ENCODE measurements at regions not wholly inside any gene's neighbourhood (a gene's known extent, or its start where the extent isn't known, plus 50 kb on each side); places are given as distances from the start of the nearest gene placed in this dataset.

DNA sequence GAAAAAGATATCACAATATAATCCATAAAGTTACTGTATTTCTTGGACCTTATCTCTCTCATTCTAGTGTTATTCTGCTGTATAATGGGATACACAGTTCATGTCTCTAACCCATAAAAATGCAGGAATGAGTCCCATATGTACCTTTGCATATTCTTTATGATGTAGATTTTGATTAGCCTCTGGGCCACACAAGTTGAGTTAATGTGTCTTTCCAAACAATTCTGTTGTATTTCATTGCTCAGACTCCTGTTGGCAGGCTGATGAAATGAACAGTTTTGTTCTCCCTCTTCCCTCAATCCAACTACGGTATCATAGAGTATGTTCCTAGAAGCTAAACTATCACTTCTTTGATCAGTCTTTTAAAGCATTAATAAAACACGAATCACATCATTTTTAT is 113.2 kb upstream of the SATB2 start:
- H3K27me3 ChIP-seq (ENCODE audit: low read length), result no peaks in the 10 kb centered on the region
- H3K36me3 ChIP-seq (ENCODE audit: low read length), result no peaks in the 10 kb centered on the region
- no peak overlapping the region for H2AFZ ChIP-seq (ENCODE audit: low read depth, low read length, severe bottlenecking)
- H3K4me3 ChIP-seq (ENCODE audit: insufficient read depth, low read length, poor library complexity, severe bottlenecking), result no peak overlapping the region
- no peaks in the 10 kb centered on the region for H3K9me3 ChIP-seq (ENCODE audit: insufficient read depth, low read length)
- H3K79me2 ChIP-seq (ENCODE audit: insufficient read depth, low read length), result no peaks in the 10 kb centered on the region
- no peaks in the 10 kb centered on the region for H3K9me2 ChIP-seq (replicated peaks; ENCODE audit: insufficient read depth, low read length)
- no peak for TF ChIP-seq EZH2phosphoT487 (conservative IDR thresholded peaks at IDR 0.05; ENCODE audit: low read length)
- no peak overlapping the region for H3K27ac ChIP-seq (ENCODE audit: low read depth, low read length)
- no peak overlapping the region for H3K9ac ChIP-seq (ENCODE audit: low read length)
- H3K4me2 ChIP-seq (ENCODE audit: low read depth, low read length, poor library complexity, severe bottlenecking), result no peak overlapping the region
- H3F3A ChIP-seq (ENCODE audit: insufficient read depth), result no peaks in the 10 kb centered on the region
- no peaks in the 10 kb centered on the region for H4K20me1 ChIP-seq (ENCODE audit: low read depth, low read length)

DNA sequence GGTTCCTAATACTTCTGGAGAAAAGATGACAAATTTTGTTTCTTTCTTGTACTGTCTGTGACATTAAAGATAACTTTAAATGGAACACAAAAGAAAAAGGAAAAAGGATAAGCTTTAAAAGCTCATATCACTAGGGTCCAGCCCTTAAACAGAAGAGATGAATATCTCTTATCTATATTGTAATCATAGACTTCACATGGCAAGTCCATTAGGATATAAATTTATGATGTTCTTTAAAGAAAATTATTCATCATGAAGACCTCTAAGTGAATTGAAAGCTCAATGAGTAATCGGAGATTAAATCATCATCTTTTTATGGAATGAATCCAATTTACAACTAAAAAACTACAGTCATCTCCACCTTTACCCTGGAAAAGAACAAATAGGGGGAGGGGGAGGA is 111.6 kb upstream of the SATB2 start:
- TF ChIP-seq, protein P1, sequence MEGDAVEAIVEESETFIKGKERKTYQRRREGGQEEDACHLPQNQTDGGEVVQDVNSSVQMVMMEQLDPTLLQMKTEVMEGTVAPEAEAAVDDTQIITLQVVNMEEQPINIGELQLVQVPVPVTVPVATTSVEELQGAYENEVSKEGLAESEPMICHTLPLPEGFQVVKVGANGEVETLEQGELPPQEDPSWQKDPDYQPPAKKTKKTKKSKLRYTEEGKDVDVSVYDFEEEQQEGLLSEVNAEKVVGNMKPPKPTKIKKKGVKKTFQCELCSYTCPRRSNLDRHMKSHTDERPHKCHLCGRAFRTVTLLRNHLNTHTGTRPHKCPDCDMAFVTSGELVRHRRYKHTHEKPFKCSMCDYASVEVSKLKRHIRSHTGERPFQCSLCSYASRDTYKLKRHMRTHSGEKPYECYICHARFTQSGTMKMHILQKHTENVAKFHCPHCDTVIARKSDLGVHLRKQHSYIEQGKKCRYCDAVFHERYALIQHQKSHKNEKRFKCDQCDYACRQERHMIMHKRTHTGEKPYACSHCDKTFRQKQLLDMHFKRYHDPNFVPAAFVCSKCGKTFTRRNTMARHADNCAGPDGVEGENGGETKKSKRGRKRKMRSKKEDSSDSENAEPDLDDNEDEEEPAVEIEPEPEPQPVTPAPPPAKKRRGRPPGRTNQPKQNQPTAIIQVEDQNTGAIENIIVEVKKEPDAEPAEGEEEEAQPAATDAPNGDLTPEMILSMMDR (IDR thresholded peaks at IDR 0.05; ENCODE audit: insufficient read depth, low read length, poor library complexity, severe bottlenecking), result no peak
- TF ChIP-seq EZH2phosphoT487 (conservative IDR thresholded peaks at IDR 0.05; ENCODE audit: low read length), result no peak
- no peaks in the 10 kb centered on the region for H3K27me3 ChIP-seq (ENCODE audit: low read length)
- no peak overlapping the region for H3K4me2 ChIP-seq (ENCODE audit: low read depth, low read length, poor library complexity, severe bottlenecking)

DNA sequence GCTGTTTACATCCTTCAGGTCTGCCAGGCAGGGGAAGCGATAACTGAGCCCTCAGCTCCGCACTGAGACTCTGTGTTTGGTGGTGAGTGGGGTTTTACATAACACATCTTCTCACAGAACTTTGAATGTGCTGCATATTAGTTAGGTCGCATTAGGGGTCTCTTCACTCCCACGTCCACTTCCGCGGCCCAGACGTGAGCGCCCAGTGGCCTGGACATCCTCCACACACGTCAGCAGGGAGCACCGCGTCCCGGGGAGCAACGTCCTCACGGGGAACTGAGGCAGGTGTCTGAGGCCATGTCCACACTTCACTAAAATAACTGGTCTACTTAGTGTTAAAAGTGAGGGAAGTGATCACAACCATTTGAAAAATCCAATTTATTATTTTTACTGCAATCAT is 100.4 kb upstream of the SATB2 start:
- Histone ChIP-seq H3K9me2 (replicated peaks; ENCODE audit: insufficient read depth, low read length) (no peaks in the 10 kb centered on the region; the same call in 1 of the 2 replicates), H2AFZ (ENCODE audit: low read depth, low read length, severe bottlenecking) (no peak overlapping the region), H3K4me3 (ENCODE audit: insufficient read depth, low read length, poor library complexity, severe bottlenecking) (no peak overlapping the region), H3K27me3 (ENCODE audit: low read length) (no peaks in the 10 kb centered on the region), H3F3A (ENCODE audit: insufficient read depth) (no peaks in the 10 kb centered on the region), H3K9me3 (ENCODE audit: insufficient read depth, low read length) (no peaks in the 10 kb centered on the region), H3K79me2 (ENCODE audit: insufficient read depth, low read length) (no peaks in the 10 kb centered on the region), H3K27ac (ENCODE audit: low read depth, low read length) (no peak overlapping the region), H3K36me3 (ENCODE audit: low read length) (no peaks in the 10 kb centered on the region), H3K4me2 (ENCODE audit: low read depth, low read length, poor library complexity, severe bottlenecking) (no peak overlapping the region), H3K9ac (ENCODE audit: low read length) (no peak overlapping the region), H4K20me1 (ENCODE audit: low read depth, low read length) (no peaks in the 10 kb centered on the region)
- no peak for TF ChIP-seq EZH2phosphoT487 (conservative IDR thresholded peaks at IDR 0.05; ENCODE audit: low read length)
- TF ChIP-seq, protein P1 (IDR thresholded peaks at IDR 0.05; ENCODE audit: insufficient read depth, low read length, poor library complexity, severe bottlenecking), result no peak

More for the DNA sequence above, 111.6 kb upstream of the SATB2 start:
- Histone ChIP-seq H3K4me3 (ENCODE audit: insufficient read depth, low read length, poor library complexity, severe bottlenecking) (no peak overlapping the region), H3K27ac (ENCODE audit: low read depth, low read length) (no peak overlapping the region), H4K20me1 (ENCODE audit: low read depth, low read length) (no peaks in the 10 kb centered on the region), H3F3A (ENCODE audit: insufficient read depth) (no peaks in the 10 kb centered on the region), H3K9ac (ENCODE audit: low read length) (no peak overlapping the region), H3K9me3 (ENCODE audit: insufficient read depth, low read length) (no peaks in the 10 kb centered on the region), H3K79me2 (ENCODE audit: insufficient read depth, low read length) (no peaks in the 10 kb centered on the region), H2AFZ (ENCODE audit: low read depth, low read length, severe bottlenecking) (no peak overlapping the region), H3K9me2 (replicated peaks; ENCODE audit: insufficient read depth, low read length) (no peaks in the 10 kb centered on the region), H3K36me3 (ENCODE audit: low read length) (no peaks in the 10 kb centered on the region)

DNA sequence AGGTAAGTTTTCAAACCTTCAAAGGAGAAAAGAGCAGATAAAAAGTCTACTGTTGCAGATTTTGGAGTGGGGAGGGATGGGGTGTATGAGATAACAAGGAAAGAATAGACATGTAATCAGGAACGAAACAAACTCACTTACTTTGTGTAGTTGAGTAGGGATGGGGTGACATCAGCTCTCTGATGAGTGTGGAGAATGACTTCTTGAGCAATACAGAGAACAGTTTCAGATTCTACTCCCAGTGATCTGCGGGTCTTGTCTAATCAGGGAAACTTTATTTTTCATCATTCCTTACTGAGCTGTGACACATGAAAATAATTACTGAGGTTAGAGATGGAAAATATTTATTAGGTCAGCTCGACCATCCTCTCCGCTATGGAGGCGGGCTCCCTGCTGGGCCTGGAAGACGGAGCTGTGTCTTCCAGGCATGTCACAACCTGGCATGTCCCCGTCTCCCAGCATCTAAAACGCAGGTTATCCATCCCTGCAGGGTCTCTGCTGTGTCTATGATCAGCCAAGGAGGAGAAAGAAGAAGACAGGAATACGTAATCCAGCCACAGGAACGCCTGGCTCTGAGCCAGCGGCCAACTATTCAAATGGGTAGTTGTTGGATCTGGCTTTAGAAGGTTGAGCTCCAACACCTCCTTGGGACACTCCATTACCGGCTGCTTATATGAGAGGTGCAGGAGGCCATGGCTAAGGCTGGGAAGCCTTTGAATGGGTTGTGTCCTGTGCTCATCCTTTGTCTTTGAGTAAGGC is 99.0 kb upstream of the SATB2 start:
- H3K4me3 ChIP-seq (ENCODE audit: insufficient read depth, low read length, poor library complexity, severe bottlenecking), result no peak overlapping the region
- H3K9me3 ChIP-seq (ENCODE audit: insufficient read depth, low read length), result no peaks in the 10 kb centered on the region
- no peaks in the 10 kb centered on the region; the same call in 1 of the 2 replicates for H3K9me2 ChIP-seq (replicated peaks; ENCODE audit: insufficient read depth, low read length)
- H2AFZ ChIP-seq (ENCODE audit: low read depth, low read length, severe bottlenecking), result no peak overlapping the region
- TF ChIP-seq, protein P1 (IDR thresholded peaks at IDR 0.05; ENCODE audit: insufficient read depth, low read length, poor library complexity, severe bottlenecking), result no peak
- no peak for TF ChIP-seq EZH2phosphoT487 (conservative IDR thresholded peaks at IDR 0.05; ENCODE audit: low read length)
- H4K20me1 ChIP-seq (ENCODE audit: low read depth, low read length), result no peaks in the 10 kb centered on the region
- H3K4me2 ChIP-seq (ENCODE audit: low read depth, low read length, poor library complexity, severe bottlenecking), result no peak overlapping the region
- H3K9ac ChIP-seq (ENCODE audit: low read length), result no peak overlapping the region
- H3K36me3 ChIP-seq (ENCODE audit: low read length), result no peaks in the 10 kb centered on the region
- H3F3A ChIP-seq (ENCODE audit: insufficient read depth), result no peaks in the 10 kb centered on the region
- H3K27ac ChIP-seq (ENCODE audit: low read depth, low read length), result no peak overlapping the region
- H3K79me2 ChIP-seq (ENCODE audit: insufficient read depth, low read length), result no peaks in the 10 kb centered on the region
- H3K27me3 ChIP-seq (ENCODE audit: low read length), result no peaks in the 10 kb centered on the region

All from SU-DHL-6 (cell line).